AG10803 (cell line): ENCODE measurements at regions not wholly inside any gene's neighbourhood (a gene's known extent, or its start where the extent isn't known, plus 50 kb on each side); places are given as distances from the start of the nearest gene placed in this dataset.

Experiments used
- DNase-seq: peaks from one replicate; pipeline ENCODE4 v3.0.0; 2010; ENCODE audit warnings: low read depth
- H3K4me3 ChIP-seq: 2 replicates; pipeline ENCODE4 v1.5.1; 2011; ENCODE audit warnings: mild to moderate bottlenecking, low read length, control low read depth
- TF ChIP-seq, protein P1 (sequence below): conservative IDR thresholded peaks from 2 replicates; pipeline ENCODE4 v1.5.1; 2011; ENCODE audit warnings: mild to moderate bottlenecking, low read length, control low read depth, inconsistent platforms

- TF ChIP-seq, protein P1, sequence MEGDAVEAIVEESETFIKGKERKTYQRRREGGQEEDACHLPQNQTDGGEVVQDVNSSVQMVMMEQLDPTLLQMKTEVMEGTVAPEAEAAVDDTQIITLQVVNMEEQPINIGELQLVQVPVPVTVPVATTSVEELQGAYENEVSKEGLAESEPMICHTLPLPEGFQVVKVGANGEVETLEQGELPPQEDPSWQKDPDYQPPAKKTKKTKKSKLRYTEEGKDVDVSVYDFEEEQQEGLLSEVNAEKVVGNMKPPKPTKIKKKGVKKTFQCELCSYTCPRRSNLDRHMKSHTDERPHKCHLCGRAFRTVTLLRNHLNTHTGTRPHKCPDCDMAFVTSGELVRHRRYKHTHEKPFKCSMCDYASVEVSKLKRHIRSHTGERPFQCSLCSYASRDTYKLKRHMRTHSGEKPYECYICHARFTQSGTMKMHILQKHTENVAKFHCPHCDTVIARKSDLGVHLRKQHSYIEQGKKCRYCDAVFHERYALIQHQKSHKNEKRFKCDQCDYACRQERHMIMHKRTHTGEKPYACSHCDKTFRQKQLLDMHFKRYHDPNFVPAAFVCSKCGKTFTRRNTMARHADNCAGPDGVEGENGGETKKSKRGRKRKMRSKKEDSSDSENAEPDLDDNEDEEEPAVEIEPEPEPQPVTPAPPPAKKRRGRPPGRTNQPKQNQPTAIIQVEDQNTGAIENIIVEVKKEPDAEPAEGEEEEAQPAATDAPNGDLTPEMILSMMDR = no peak
Observed at GRCh38 chr12:32047357-32048212, 59.1 kb upstream of the BICD1 start.

DNA sequence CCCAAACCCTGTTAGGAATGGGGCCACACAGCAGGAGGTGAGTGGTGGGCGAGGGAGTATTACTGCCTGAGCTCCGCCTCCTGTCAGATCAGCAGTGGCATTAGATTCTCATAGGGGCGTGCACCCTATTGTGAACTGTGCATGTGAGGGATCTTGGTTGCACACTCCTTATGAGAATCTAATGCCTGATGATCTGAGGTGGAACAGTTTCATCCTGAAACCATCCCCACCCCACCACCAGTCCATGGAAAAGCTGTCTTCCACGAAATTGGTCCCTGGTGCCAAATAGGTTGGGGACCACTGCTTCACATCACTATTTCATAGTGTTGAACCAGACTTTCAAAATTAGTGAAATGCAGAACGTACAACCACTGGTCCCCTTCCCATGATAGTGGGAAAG, 57.9 kb upstream of the BICD1 start:
- no peak overlapping the region for H3K4me3 ChIP-seq
- TF ChIP-seq, protein P1 = no peak

More at GRCh38 chr12:32047357-32048212, 59.1 kb upstream of the BICD1 start:
- H3K4me3 ChIP-seq = no peak overlapping the region
- no peak for DNase-seq

GRCh38 chr12:32049956-32050355, 56.7 kb upstream of the BICD1 start:
- no peak overlapping the region for H3K4me3 ChIP-seq
- no peak for DNase-seq
- TF ChIP-seq, protein P1 = no peak

More for the DNA sequence above, 57.9 kb upstream of the BICD1 start:
- DNase-seq = no peak

DNA sequence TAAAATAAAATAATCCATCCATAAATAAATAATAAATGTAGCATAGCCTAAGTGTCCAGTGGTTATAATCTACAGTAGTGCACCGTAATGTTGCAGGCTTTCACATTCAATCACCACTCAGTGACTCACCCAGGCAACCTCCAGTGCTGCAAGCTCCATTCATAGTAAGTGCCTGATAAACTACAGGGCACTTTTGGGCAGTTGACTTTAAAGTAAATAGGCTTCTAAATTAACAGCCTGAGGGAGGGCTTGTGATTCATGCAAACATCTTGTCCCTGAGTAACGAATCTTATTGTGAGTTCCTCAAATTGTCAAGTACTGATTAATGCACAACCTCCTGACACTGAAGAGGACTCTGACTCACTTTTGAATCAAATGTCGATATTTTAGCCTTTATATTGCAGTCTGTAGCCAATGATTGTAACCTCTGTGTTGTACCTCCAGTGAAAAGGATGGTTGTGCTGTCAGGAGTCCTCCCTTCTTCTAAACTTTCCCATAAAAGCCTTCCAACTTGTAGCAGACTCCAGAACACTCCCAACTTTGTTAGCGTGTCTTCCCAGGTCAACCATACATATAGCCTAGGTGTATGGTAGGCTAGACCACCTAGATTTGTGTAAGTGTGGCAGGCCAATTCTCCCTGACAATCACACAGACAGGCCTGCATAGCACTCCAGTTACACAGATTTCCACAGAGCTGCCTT, 55.0 kb upstream of the BICD1 start:
- no peak overlapping the region for H3K4me3 ChIP-seq
- TF ChIP-seq, protein P1 = no peak
- peak; percentile 84 for DNase-seq

DNA sequence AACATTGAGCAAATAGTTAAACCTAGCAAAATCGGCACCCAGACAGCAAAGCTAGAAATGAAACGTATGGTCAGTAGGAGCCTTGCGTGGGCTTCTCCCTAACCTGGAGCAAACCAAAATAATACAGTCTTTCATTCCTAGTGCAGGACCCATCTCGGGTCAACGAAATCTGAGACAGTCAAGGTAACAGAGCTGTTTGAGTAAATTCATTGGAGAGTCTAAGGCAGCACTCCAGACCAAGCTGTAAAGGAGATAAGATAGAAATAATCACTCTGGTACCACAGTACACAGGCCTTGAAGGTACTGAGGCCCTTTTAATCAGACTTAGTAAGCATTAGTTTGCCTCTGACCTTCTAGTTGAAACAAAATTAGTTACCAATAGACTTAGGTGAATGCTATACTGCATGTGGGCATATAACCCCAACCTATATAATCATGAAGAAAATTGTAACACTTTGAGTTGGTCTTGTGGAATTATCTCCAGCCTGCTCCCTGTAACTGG, 54.4 kb upstream of the BICD1 start:
- no peak overlapping the region for H3K4me3 ChIP-seq
- TF ChIP-seq, protein P1 = no peak
- no peak for DNase-seq

DNA sequence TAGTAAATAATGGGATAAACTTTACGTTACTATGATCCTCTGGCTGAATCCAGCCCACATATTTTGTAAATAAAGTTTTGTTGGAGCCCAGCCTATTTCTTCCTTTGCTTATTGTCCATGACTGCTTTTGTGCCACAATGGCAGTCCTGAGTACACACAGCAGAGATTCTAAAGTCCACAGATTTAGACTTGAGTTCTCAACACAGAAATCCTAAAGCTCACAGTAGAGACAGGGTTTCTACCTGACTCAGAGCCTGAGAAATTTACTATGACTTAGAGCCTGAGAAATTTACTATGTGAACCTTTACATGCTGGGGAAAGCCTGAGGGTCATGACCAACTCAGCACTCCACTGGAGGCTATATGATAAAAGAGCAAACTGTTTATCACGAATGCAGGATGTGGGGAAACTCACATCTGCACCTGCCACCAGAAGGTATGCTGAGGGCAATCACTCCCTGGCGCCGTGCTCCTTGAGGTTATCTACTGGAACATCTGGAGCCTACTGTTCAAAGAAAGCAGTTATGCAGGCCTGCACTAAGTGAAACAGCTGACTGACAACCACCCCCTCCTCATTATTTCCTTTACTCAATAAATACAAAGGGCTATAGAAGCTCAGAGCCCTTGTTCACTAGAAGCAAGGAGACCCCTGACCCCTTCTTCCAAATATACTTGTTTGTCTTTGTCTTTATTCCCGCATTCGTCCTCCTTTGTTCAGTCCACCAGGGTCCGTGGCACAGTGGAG, 52.6 kb upstream of the BICD1 start:
- DNase-seq = no peak
- TF ChIP-seq, protein P1 = no peak
- no peak overlapping the region for H3K4me3 ChIP-seq
